ENCODE measurements at regions not wholly inside any gene's neighbourhood (a gene's known extent, or its start where the extent isn't known, plus 50 kb on each side); places are given as distances from the start of the nearest gene placed in this dataset.

GRCh38 chr13:89902223-89902622 is 1445.3 kb upstream of the MIR17HG start:
- TF ChIP-seq GATA2 (IDR thresholded peaks at IDR 0.05; ENCODE audit: low read depth, low read length): no peak
- no peak for TF ChIP-seq GATA3 (IDR thresholded peaks at IDR 0.05; ENCODE audit: low read depth, low read length)

GRCh38 chr13:89903115-89903514 is 1444.4 kb upstream of the MIR17HG start:
- TF ChIP-seq GATA2 (IDR thresholded peaks at IDR 0.05; ENCODE audit: low read depth, low read length) (no peak), GATA3 (IDR thresholded peaks at IDR 0.05; ENCODE audit: low read depth, low read length) (no peak)

GRCh38 chr13:89910166-89910565 is 1437.3 kb upstream of the MIR17HG start:
- no peak for TF ChIP-seq GATA2 (IDR thresholded peaks at IDR 0.05; ENCODE audit: low read depth, low read length)
- TF ChIP-seq GATA3 (IDR thresholded peaks at IDR 0.05; ENCODE audit: low read depth, low read length): no peak

- TF ChIP-seq GATA3 (IDR thresholded peaks at IDR 0.05; ENCODE audit: low read depth, low read length) (no peak), GATA2 (IDR thresholded peaks at IDR 0.05; ENCODE audit: low read depth, low read length) (no peak)
Measured at GRCh38 chr13:89916551-89916950, 1430.9 kb upstream of the MIR17HG start.

GRCh38 chr13:89920461-89920860 is 1427.0 kb upstream of the MIR17HG start:
- TF ChIP-seq GATA3 (IDR thresholded peaks at IDR 0.05; ENCODE audit: low read depth, low read length) (no peak), GATA2 (IDR thresholded peaks at IDR 0.05; ENCODE audit: low read depth, low read length) (no peak)

GRCh38 chr13:89923052-89923451 is 1424.4 kb upstream of the MIR17HG start:
- TF ChIP-seq GATA3 (IDR thresholded peaks at IDR 0.05; ENCODE audit: low read depth, low read length) (no peak), GATA2 (IDR thresholded peaks at IDR 0.05; ENCODE audit: low read depth, low read length) (no peak)

GRCh38 chr13:89923736-89924135 is 1423.8 kb upstream of the MIR17HG start:
- TF ChIP-seq GATA3 (IDR thresholded peaks at IDR 0.05; ENCODE audit: low read depth, low read length) (no peak), GATA2 (IDR thresholded peaks at IDR 0.05; ENCODE audit: low read depth, low read length) (no peak)

GRCh38 chr13:89925107-89925506 is 1422.4 kb upstream of the MIR17HG start:
- TF ChIP-seq GATA3 (IDR thresholded peaks at IDR 0.05; ENCODE audit: low read depth, low read length): no peak
- TF ChIP-seq GATA2 (IDR thresholded peaks at IDR 0.05; ENCODE audit: low read depth, low read length): no peak

GRCh38 chr13:89930861-89931260 is 1416.6 kb upstream of the MIR17HG start:
- no peak for TF ChIP-seq GATA2 (IDR thresholded peaks at IDR 0.05; ENCODE audit: low read depth, low read length)
- no peak for TF ChIP-seq GATA3 (IDR thresholded peaks at IDR 0.05; ENCODE audit: low read depth, low read length)

- TF ChIP-seq GATA3 (IDR thresholded peaks at IDR 0.05; ENCODE audit: low read depth, low read length): no peak
- no peak for TF ChIP-seq GATA2 (IDR thresholded peaks at IDR 0.05; ENCODE audit: low read depth, low read length)
Measured at GRCh38 chr13:89932902-89933301, 1414.6 kb upstream of the MIR17HG start.

- TF ChIP-seq GATA2 (IDR thresholded peaks at IDR 0.05; ENCODE audit: low read depth, low read length): no peak
- no peak for TF ChIP-seq GATA3 (IDR thresholded peaks at IDR 0.05; ENCODE audit: low read depth, low read length)
Measured at GRCh38 chr13:89936256-89936655, 1411.2 kb upstream of the MIR17HG start.

- TF ChIP-seq GATA3 (IDR thresholded peaks at IDR 0.05; ENCODE audit: low read depth, low read length) (no peak), GATA2 (IDR thresholded peaks at IDR 0.05; ENCODE audit: low read depth, low read length) (no peak)
Measured at GRCh38 chr13:89937420-89937819, 1410.1 kb upstream of the MIR17HG start.

- TF ChIP-seq GATA2 (IDR thresholded peaks at IDR 0.05; ENCODE audit: low read depth, low read length): no peak
- no peak for TF ChIP-seq GATA3 (IDR thresholded peaks at IDR 0.05; ENCODE audit: low read depth, low read length)
Measured at GRCh38 chr13:89940383-89940782, 1407.1 kb upstream of the MIR17HG start.

- TF ChIP-seq GATA3 (IDR thresholded peaks at IDR 0.05; ENCODE audit: low read depth, low read length): no peak
Measured at GRCh38 chr13:89943139-89943538, 1404.3 kb upstream of the MIR17HG start.

- no peak for TF ChIP-seq GATA2 (IDR thresholded peaks at IDR 0.05; ENCODE audit: low read depth, low read length)
- TF ChIP-seq GATA3 (IDR thresholded peaks at IDR 0.05; ENCODE audit: low read depth, low read length): no peak
Measured at GRCh38 chr13:89950225-89950624, 1397.3 kb upstream of the MIR17HG start.

- TF ChIP-seq GATA2 (IDR thresholded peaks at IDR 0.05; ENCODE audit: low read depth, low read length) (no peak), GATA3 (IDR thresholded peaks at IDR 0.05; ENCODE audit: low read depth, low read length) (no peak)
Measured at GRCh38 chr13:89951341-89951740, 1396.1 kb upstream of the MIR17HG start.

Measured in SH-SY5Y (cell line).